NCI-H1417 (cell line): ENCODE measurements at regions not wholly inside any gene's neighbourhood (a gene's known extent, or its start where the extent isn't known, plus 50 kb on each side); places are given as distances from the start of the nearest gene placed in this dataset.

ENCODE experiments used
- DNase-seq, 3 experiments: peaks; one replicate each; lab custom pipeline; 2025; lab: John Stamatoyannopoulos, UW

- peak in 1 of 3 experiments; percentile 56 for DNase-seq
Measured at GRCh38 chr7:156480671-156481070, 159.9 kb upstream of the RNF32 start.

GRCh38 chr7:156479596-156479995 is 161.0 kb upstream of the RNF32 start:
- no peak for DNase-seq

GRCh38 chr7:156478486-156478885 is 162.1 kb upstream of the RNF32 start:
- no peak for DNase-seq

- no peak for DNase-seq
Measured at GRCh38 chr7:156475666-156476065, 164.9 kb upstream of the RNF32 start.

GRCh38 chr7:156475179-156475578 is 165.4 kb upstream of the RNF32 start:
- no peak for DNase-seq

GRCh38 chr7:156474241-156474743 is 166.3 kb upstream of the RNF32 start:
- DNase-seq: no peak

GRCh38 chr7:156473476-156474240 is 166.9 kb upstream of the RNF32 start:
- DNase-seq: peak; percentile 48 to 80 (median 56)

GRCh38 chr7:156472267-156472666 is 168.3 kb upstream of the RNF32 start:
- no peak for DNase-seq

- DNase-seq: no peak
Measured at GRCh38 chr7:156470399-156471320, 169.9 kb upstream of the RNF32 start.

- DNase-seq: no peak
Measured at GRCh38 chr7:156466955-156467625, 173.5 kb upstream of the RNF32 start.

GRCh38 chr7:156466272-156466671 is 174.3 kb upstream of the RNF32 start:
- no peak for DNase-seq

GRCh38 chr7:156465186-156465585 is 175.4 kb upstream of the RNF32 start:
- no peak for DNase-seq

- no peak for DNase-seq
Measured at GRCh38 chr7:156464339-156464738, 176.2 kb upstream of the RNF32 start.

GRCh38 chr7:156463280-156463679 is 177.3 kb upstream of the RNF32 start:
- DNase-seq: no peak

- no peak for DNase-seq
Measured at GRCh38 chr7:156461881-156462665, 178.5 kb upstream of the RNF32 start.

- peak in 1 of 3 experiments; percentile 72 for DNase-seq
Measured at GRCh38 chr7:156460858-156461627, 179.5 kb upstream of the RNF32 start.

- DNase-seq: no peak
Measured at GRCh38 chr7:156459582-156459981, 181.0 kb upstream of the RNF32 start.

GRCh38 chr7:156459067-156459466 is 181.5 kb upstream of the RNF32 start:
- no peak for DNase-seq

- DNase-seq: no peak
Measured at GRCh38 chr7:156458011-156458410, 182.6 kb upstream of the RNF32 start.

- no peak for DNase-seq
Measured at GRCh38 chr7:156456503-156457115, 184.0 kb upstream of the RNF32 start.
